ENCODE measurements at regions not wholly inside any gene's neighbourhood (a gene's known extent, or its start where the extent isn't known, plus 50 kb on each side); places are given as distances from the start of the nearest gene placed in this dataset.

DNA sequence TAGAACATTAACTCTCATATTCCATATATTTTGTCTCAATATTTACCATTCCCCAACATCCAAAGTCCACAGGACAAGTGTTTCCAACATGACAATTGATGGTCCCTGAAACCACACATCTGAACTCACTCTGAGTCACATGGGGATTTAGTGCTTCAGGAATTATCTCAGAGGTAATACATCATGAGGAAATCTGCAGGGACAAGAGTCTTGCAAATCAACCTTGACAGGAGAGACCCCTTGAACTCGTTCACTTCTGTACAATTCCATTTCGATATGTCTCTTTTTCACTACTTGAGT, 119.7 kb upstream of the ABCA1 start (continued):
- TF ChIP-seq, protein P1, sequence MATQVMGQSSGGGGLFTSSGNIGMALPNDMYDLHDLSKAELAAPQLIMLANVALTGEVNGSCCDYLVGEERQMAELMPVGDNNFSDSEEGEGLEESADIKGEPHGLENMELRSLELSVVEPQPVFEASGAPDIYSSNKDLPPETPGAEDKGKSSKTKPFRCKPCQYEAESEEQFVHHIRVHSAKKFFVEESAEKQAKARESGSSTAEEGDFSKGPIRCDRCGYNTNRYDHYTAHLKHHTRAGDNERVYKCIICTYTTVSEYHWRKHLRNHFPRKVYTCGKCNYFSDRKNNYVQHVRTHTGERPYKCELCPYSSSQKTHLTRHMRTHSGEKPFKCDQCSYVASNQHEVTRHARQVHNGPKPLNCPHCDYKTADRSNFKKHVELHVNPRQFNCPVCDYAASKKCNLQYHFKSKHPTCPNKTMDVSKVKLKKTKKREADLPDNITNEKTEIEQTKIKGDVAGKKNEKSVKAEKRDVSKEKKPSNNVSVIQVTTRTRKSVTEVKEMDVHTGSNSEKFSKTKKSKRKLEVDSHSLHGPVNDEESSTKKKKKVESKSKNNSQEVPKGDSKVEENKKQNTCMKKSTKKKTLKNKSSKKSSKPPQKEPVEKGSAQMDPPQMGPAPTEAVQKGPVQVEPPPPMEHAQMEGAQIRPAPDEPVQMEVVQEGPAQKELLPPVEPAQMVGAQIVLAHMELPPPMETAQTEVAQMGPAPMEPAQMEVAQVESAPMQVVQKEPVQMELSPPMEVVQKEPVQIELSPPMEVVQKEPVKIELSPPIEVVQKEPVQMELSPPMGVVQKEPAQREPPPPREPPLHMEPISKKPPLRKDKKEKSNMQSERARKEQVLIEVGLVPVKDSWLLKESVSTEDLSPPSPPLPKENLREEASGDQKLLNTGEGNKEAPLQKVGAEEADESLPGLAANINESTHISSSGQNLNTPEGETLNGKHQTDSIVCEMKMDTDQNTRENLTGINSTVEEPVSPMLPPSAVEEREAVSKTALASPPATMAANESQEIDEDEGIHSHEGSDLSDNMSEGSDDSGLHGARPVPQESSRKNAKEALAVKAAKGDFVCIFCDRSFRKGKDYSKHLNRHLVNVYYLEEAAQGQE (IDR thresholded peaks at IDR 0.05; ENCODE audit: low read depth, low read length), result no peak
- TF ChIP-seq RFX5 (IDR thresholded peaks at IDR 0.05; ENCODE audit: low read length), result no peak
- no peak for TF ChIP-seq FOXM1 (IDR thresholded peaks at IDR 0.05; ENCODE audit: low read depth)

DNA sequence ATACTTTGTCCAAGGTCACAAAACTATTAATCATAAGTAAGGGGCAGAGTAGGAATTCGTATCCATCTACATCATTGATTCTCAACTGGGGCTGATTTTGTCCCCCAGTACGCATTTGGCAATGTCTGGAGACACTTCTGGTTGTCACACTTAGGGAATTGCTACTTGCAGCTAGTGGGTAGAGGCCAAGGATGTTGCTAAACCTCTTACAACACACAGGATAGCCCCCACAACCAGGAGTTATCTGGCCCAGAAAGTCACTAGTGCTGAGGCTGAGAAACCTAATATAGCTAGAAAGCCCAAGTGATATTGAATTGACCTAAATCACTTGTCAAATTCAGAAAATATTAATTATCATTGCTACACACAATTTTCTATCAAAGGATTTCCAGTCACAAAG, 120.4 kb upstream of the ABCA1 start:
- 100% methylated on average over 1 of the region's 2 CpGs for WGBS (ENCODE audit: low lambda C conversion rate)
- DNase-seq, result no peak
- Histone ChIP-seq H3K4me3 (ENCODE audit: low read depth in 2 of 2, low read length in 1 of 2) (no peak overlapping the region), H3F3A (replicated peaks; ENCODE audit: insufficient read depth) (no peaks in the 10 kb centered on the region), H3K27ac (ENCODE audit: low read depth in 2 of 2, low read length in 1 of 2) (no peak overlapping the region), H4K20me1 (ENCODE audit: insufficient read depth) (no peaks in the 10 kb centered on the region), H3K9me3 (no peaks in the 10 kb centered on the region), H3K79me2 (ENCODE audit: insufficient read depth) (no peaks in the 10 kb centered on the region), H3K4me1 (ENCODE audit: control insufficient read depth in 1 of 2, insufficient read depth in 2 of 2, low read depth in 1 of 2, low read length in 1 of 2) (peaks cover 0 to 16% of the 10 kb centered on the region in 2 experiments; a peak in 2 of 4 replicates), H3K36me3 (replicated peaks in 1 of 2; ENCODE audit: control insufficient read depth in 1 of 2, insufficient read depth in 2 of 2, low read length in 1 of 2) (no peaks in the 10 kb centered on the region), H2AFZ (ENCODE audit: low read depth) (no peak overlapping the region), H3K4me2 (no peak overlapping the region), H3K27me3 (ENCODE audit: insufficient read depth) (no peaks in the 10 kb centered on the region), H3K9ac (no peak overlapping the region), H3K9me2 (no peaks in the 10 kb centered on the region)
- POLR2A ChIA-PET, result no interaction called here
- TF ChIP-seq JUND (IDR thresholded peaks at IDR 0.05) (no peak), ELF1 (IDR thresholded peaks at IDR 0.05) (no peak), TAF1 (IDR thresholded peaks at IDR 0.05; ENCODE audit: borderline replicate concordance, low read depth, low read length) (no peak), NFIC (IDR thresholded peaks at IDR 0.05; ENCODE audit: borderline replicate concordance) (no peak)
- TF ChIP-seq, protein P1 (IDR thresholded peaks at IDR 0.05; ENCODE audit: low read depth, low read length), result no peak
- TF ChIP-seq, protein P2, sequence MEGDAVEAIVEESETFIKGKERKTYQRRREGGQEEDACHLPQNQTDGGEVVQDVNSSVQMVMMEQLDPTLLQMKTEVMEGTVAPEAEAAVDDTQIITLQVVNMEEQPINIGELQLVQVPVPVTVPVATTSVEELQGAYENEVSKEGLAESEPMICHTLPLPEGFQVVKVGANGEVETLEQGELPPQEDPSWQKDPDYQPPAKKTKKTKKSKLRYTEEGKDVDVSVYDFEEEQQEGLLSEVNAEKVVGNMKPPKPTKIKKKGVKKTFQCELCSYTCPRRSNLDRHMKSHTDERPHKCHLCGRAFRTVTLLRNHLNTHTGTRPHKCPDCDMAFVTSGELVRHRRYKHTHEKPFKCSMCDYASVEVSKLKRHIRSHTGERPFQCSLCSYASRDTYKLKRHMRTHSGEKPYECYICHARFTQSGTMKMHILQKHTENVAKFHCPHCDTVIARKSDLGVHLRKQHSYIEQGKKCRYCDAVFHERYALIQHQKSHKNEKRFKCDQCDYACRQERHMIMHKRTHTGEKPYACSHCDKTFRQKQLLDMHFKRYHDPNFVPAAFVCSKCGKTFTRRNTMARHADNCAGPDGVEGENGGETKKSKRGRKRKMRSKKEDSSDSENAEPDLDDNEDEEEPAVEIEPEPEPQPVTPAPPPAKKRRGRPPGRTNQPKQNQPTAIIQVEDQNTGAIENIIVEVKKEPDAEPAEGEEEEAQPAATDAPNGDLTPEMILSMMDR (IDR thresholded peaks at IDR 0.05), result no peak
- CTCF ChIA-PET, result interaction anchor here (1.3 to 2.1 kb wide), 2 partner anchors 11 to 16 kb away, joined by 3 to 10 read pairs; no protein-coding TSS in a partner anchor
